Activated CD4-positive, alpha-beta T cell treated with anti-CD3 and anti-CD28 coated beads, Interleukin-2, amount 50 U/mL, for 1 hour (primary cell): ENCODE measurements at regions not wholly inside any gene's neighbourhood (a gene's known extent, or its start where the extent isn't known, plus 50 kb on each side); places are given as distances from the start of the nearest gene placed in this dataset.
"Not testable (repeated sequence)": the region's sequence is repeated elsewhere in the genome, so short reads cannot be mapped to it uniquely, and the experiment has no call there.

Source experiments
- DNase-seq: peaks from one replicate; pipeline ENCODE4 v3.0.0-alpha.2; 2020

- no peak for DNase-seq
These were observed 121.1 kb downstream of the PDCD6IP start for GRCh38 chr3:33919312-33920120.

DNA sequence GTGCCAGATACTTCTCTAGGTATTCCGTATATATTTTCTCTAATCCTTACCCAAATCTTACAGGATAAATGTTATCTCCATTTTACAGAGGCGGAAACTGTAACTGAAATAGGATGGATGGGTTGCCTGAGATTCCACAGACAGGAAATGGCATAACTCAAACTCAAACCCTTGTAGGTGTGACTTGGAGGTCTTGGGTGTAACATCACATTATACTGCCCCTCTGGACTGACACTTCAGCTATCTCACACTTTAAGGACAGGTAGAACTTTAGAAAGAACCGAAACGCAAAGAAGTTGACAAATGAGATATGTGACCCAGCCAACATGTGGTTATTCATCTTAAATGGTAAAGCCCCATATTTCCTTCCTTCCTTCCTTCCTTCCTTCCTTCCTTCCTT is 122.1 kb downstream of the PDCD6IP start:
- no peak for DNase-seq

DNA sequence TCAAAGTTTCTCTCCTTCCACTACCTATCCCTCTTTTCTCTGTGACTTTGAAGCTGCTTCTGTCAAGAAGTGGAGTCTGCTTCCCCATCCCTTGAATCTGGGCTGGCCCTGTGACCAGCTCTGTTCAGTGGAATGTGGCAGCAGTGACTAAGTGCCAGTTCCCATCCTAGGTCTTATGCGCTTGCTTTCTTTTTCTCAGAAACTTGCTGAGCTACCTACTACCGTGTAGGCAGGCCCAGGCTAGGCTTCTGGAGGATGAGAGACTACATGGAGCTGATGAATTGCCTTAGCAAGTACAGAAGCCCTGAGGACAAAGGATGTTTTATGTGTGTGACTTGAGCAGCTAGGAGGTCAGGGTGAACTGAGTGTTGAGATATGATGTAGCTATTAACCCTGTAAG is 123.2 kb downstream of the PDCD6IP start:
- DNase-seq, result no peak

- DNase-seq, result no peak
These were observed 128.7 kb downstream of the PDCD6IP start for GRCh38 chr3:33926998-33927605.

GRCh38 chr3:33929813-33930212 is 131.4 kb downstream of the PDCD6IP start:
- DNase-seq, result no peak

DNA sequence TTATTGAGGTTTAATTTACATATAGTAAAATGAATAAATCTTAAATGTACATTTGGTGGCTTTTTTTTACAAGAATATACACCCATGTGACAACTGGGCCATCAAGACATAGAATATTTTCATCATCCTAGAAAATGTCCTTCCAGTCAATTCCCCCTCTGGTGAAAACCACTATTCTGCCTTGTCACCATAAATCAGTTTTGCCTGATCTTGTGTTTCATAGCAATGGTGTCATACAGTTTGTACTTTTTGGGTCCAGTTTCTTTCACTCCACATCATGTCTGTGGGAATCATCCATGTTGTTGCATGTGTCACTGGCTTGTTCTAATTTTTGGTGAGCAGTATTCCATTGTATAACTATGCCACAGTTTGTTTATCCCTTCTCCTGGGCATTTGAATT is 133.1 kb downstream of the PDCD6IP start:
- DNase-seq, result no peak

GRCh38 chr3:33932010-33932764 is 133.8 kb downstream of the PDCD6IP start:
- DNase-seq, result no peak

DNA sequence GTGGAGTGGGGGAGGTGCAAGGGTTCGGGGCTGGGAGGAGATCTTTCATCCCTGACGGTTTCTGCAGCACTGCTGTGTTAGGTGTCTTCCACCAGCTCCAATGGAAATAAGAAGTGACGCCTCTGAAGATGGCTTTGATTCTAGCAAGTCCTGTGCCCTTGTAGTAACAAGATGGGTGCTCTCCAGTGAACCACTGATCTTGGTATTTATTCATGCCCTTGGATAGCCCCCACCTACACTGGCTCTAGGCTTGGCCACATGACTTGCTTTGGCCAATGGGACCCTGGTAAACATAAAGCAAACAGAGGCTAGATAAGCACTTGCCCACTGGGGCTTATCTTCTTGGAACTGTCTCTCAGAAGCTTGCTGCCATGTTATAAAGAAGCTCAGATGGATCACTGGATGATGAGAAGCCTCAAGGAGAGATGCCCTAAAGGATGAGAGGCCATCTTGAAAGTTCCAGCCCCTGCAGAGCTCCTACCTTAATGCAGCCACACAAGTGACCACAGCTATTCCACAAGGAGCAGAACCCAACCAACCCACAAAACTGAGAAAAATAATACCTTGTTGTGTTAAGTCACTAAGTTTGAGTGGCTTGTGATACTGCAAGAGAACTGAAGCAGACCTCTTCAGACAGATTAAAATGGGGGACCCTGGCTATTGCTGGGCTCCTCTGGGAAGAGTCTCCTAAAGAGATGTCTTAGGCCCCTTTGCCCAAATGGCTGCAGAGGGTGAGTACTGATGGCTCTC is 137.9 kb downstream of the PDCD6IP start:
- DNase-seq, result no peak

GRCh38 chr3:33936921-33937525 is 138.6 kb downstream of the PDCD6IP start:
- no peak for DNase-seq

DNA sequence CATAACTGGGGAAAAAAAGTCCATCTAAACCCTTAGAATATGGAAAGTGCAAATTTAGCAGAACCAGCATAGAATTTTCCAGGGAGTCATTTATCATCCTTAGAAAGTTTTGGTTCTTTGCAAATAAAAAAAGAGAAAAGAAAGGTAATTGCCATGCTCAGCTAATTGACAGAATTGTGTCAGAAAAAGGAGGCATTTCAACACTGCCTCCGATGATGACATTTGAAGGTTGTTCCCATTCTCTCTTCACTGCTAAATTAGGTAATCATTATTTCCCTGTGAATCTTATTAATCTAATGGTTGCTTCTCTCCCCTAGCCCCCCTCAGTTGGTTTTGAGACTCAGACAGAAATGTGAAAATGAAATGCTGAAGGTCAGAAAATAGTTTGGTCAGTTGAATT is 139.2 kb downstream of the PDCD6IP start:
- DNase-seq, result no peak

- DNase-seq, result no peak
These were observed 141.7 kb downstream of the PDCD6IP start for GRCh38 chr3:33940149-33940548.

GRCh38 chr3:33940736-33941135 is 142.3 kb downstream of the PDCD6IP start:
- DNase-seq, result no peak

GRCh38 chr3:33941804-33942203 is 143.4 kb downstream of the PDCD6IP start:
- no peak for DNase-seq

- no peak for DNase-seq
These were observed 144.2 kb downstream of the PDCD6IP start for GRCh38 chr3:33942483-33943150.

GRCh38 chr3:33943277-33943676 is 144.8 kb downstream of the PDCD6IP start:
- no peak for DNase-seq

- not testable (repeated sequence) for DNase-seq
These were observed 148.2 kb downstream of the PDCD6IP start for GRCh38 chr3:33946612-33947011.

GRCh38 chr3:33947272-33948195 is 149.1 kb downstream of the PDCD6IP start:
- DNase-seq, result no peak

- no peak for DNase-seq
These were observed 150.6 kb downstream of the PDCD6IP start for GRCh38 chr3:33949074-33949473.

- DNase-seq, result no peak
These were observed 156.5 kb downstream of the PDCD6IP start for GRCh38 chr3:33954956-33955355.

- DNase-seq, result no peak
These were observed 157.8 kb downstream of the PDCD6IP start for GRCh38 chr3:33956206-33956605.

DNA sequence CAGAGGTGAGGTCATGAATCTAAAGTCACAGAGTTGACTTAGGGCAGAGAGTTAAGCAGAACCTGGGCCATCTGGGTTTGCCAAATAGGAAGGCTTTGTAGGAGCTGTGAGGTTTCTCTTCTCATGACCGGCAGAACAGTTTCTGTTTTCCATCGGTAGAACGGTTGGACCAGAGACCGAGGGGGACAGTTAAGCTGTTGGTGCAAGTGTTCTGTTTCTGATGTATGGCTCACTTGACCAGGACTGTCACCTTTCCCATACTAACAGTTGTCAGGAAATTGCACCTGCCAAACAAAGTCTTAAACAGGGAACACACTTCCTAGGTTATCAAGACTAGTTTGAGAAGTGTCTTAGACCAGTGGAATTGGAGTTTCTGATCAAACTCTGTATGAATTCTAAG is 158.3 kb downstream of the PDCD6IP start:
- no peak for DNase-seq
